Esophagus squamous epithelium (tissue), 4 donors: ENCODE measurements at regions not wholly inside any gene's neighbourhood (a gene's known extent, or its start where the extent isn't known, plus 50 kb on each side); places are given as distances from the start of the nearest gene placed in this dataset.

Experiments
- POLR2A ChIP-seq, 4 donors: fragments of 450-650 bp; IDR thresholded peaks; one replicate each; pipeline ENCODE4 v1.6.1; 2017; ENCODE audit warnings: antibody characterized with exemption in 4 of 4, mild to moderate bottlenecking in 4 of 4, moderate library complexity in 3 of 4
- TF ChIP-seq, protein P1 (sequence below), 6 experiments: fragments of 450-650 bp in 4 of 6; fragments of 200-600 bp in 2 of 6; sonication (generic) in 2 of 6; IDR thresholded peaks; one replicate each; pipeline ENCODE4 v1.5.1; 2016 to 2019; ENCODE audit warnings: antibody characterized with exemption in 6 of 6, mild to moderate bottlenecking in 4 of 6, moderate library complexity in 4 of 6

DNA sequence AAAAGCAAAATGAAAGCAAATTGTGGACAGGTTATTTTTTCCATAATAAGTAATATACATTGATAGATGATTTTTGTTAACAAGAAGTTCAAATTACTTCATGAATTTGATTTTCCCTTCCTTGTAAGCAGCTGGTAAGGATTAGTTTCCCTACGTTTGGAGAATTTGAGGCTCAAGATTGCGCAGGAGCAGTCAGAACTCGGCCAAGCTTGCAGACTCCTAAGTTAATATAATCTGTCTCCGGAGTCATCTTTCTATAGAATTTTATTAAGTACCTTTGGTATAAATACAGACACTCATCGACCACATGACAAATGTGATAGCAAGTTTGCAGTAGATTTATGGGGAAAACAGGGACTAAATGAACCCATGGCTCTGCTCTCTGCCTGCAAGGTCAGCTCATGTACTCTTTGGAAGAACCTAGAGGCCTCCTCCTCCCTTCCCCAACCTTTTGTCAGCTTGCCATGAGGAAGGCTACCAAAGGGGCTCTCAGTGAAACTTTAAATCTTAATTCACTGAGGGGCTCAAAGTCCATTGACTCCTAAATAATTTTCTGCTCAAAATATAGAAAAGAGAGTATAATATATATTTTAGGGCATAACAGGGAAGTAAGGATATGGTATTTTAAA lies 89.2 kb upstream of the CTTNBP2 start:
- TF ChIP-seq, protein P1, sequence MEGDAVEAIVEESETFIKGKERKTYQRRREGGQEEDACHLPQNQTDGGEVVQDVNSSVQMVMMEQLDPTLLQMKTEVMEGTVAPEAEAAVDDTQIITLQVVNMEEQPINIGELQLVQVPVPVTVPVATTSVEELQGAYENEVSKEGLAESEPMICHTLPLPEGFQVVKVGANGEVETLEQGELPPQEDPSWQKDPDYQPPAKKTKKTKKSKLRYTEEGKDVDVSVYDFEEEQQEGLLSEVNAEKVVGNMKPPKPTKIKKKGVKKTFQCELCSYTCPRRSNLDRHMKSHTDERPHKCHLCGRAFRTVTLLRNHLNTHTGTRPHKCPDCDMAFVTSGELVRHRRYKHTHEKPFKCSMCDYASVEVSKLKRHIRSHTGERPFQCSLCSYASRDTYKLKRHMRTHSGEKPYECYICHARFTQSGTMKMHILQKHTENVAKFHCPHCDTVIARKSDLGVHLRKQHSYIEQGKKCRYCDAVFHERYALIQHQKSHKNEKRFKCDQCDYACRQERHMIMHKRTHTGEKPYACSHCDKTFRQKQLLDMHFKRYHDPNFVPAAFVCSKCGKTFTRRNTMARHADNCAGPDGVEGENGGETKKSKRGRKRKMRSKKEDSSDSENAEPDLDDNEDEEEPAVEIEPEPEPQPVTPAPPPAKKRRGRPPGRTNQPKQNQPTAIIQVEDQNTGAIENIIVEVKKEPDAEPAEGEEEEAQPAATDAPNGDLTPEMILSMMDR (IDR thresholded peaks at IDR 0.05): no peak
- no peak for TF ChIP-seq POLR2A (IDR thresholded peaks at IDR 0.05)
